NB4 (cell line): ENCODE measurements at regions not wholly inside any gene's neighbourhood (a gene's known extent, or its start where the extent isn't known, plus 50 kb on each side); places are given as distances from the start of the nearest gene placed in this dataset.

Experiments used
- CTCF ChIP-seq: IDR thresholded peaks from one replicate; pipeline ENCODE4 v1.5.1; 2012; ENCODE audit warnings: low read depth, low read length
- MAX ChIP-seq: IDR thresholded peaks from 2 replicates; pipeline ENCODE4 v1.6.1; 2011; ENCODE audit warnings: low read depth, low read length
- MYC ChIP-seq: IDR thresholded peaks from 2 replicates; pipeline ENCODE4 v1.6.1; 2011; ENCODE audit warnings: low read depth, low read length
- POLR2A ChIP-seq: IDR thresholded peaks from 2 replicates; pipeline ENCODE4 v1.6.1; 2011; ENCODE audit warnings: mild to moderate bottlenecking; ENCODE audit not compliant: insufficient read length; ENCODE audit errors: extremely low read depth

- TF ChIP-seq CTCF (no peak), POLR2A (no peak), MAX (no peak), MYC (no peak)
Measured at GRCh38 chr10:16011548-16011947, 151.2 kb upstream of the MINDY3 start.
